Renal cortical epithelial cell (primary cell): ENCODE measurements at regions not wholly inside any gene's neighbourhood (a gene's known extent, or its start where the extent isn't known, plus 50 kb on each side); places are given as distances from the start of the nearest gene placed in this dataset.

Experiments used
- DNase-seq: peaks from one replicate; pipeline ENCODE4 v3.0.0-alpha.2; 2011; ENCODE audit warnings: low read depth

DNA sequence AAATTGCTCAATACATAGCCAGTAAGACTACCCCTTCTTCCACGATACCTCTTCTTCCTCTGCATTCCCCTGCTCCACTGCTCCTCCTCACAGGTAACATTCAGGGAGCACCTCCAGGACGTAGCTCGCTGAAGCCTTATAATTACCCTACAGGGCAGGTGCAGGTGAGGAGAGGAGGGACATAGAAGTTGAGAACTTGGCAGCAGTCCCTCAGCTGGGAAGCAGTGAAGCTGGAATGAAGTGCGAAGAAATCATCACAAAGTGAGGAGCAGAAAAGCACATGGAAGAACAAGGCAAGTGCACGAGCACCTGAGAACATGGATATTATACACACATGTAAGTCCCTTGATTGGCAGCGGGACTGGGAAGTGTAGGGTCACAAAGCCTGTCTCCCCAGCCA lies 118.2 kb downstream of the HSD17B3 start:
- DNase-seq: no peak

DNA sequence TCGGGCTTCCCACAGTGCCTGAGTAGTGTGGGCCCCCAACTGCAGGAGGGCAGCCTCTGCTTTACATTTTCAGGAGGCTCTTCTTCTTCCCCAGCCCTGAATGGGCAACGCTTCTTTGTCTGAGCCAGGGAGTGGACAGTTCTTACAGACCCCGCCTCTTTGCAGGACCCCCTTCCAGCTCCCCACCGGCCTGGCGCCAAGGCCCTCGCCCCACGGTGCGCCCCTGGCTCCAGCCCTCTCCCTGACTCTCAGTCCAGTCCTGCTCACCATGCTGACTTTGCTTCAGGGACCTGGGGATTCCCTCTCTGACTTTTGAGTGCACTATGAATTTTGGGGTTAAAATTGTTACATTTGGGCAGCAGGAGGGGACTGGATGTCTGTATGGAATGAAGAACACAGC lies 123.8 kb downstream of the HSD17B3 start:
- DNase-seq: no peak

GRCh38 chr9:96177719-96178028 lies 124.3 kb downstream of the HSD17B3 start:
- DNase-seq: no peak

DNA sequence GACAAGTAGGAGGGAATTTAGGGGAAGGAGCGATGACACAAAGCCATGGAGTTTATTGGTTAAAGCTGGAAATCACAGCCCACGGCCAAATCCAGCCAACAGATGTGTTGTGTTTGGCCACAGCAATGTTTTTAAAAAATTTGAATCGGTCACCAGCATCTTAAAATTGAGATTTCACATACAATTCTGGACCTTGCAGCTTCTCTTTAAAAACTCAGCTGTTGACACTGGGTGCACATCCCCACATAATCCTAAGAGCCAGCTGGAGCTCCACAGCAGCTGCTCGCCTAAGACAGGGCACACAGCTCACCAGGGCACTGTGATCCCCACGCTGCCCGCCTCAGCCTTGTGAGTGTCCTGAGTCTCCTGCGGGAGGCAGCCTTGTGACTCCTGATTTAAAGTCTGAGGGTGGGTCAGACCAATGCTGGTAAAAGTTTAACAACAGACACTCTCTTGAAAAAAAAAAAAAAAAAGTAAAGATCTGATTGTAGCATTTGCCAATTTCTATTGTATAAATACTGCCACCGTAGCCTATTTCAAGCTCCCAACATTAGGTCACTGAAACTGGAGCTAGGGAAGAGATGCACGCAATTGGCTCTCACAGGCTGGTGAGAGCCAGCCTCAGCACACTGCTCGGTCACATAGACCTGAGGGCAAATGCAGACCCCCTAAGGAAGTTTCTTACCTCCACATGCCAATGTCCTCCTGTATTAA lies 124.8 kb downstream of the HSD17B3 start:
- peak; percentile 38 for DNase-seq

GRCh38 chr9:96175796-96176195 lies 126.2 kb downstream of the HSD17B3 start:
- DNase-seq: no peak

DNA sequence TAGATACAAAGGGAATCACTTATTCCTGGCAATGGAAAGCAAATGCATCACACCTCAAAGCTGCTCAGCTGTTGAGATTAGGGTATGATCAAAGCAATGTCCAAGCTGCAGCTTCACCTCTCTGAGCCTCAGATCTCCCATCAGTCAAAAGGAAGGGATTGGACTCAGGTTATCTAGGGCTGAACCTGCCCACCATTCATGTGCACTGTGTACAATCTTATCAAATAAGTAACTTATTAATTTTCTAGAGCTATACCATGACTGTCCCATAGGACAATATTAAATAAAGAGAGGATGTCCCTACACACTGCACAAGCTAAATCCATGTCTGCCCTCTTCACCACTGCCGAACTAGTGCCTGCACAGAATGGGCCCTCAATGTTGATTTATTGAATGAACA lies 127.0 kb downstream of the HSD17B3 start:
- no peak for DNase-seq

GRCh38 chr9:96174371-96174770 lies 127.6 kb downstream of the HSD17B3 start:
- DNase-seq: no peak

DNA sequence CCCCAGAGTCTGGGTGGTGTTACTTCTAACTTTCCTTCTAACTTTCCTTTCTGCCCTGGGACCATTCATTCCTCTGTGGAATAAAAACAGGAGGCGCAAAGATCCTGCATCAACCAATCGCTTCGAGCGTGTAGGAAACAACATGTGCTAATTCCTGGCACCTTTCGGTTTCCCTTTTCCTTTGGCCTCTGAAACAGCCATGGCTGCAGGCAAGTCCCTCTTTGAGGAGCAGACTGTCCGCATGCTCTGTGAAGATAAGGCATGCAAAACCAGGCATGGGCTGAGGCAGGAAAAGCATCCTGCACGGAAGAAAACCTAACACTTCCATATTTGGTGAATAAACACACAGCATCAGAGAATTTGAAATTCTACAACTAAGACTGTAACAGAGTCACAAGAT lies 128.3 kb downstream of the HSD17B3 start:
- DNase-seq: no peak

GRCh38 chr9:96172797-96173196 lies 129.2 kb downstream of the HSD17B3 start:
- no peak for DNase-seq

GRCh38 chr9:96171728-96172127 lies 130.2 kb downstream of the HSD17B3 start:
- no peak for DNase-seq

GRCh38 chr9:96169901-96170300 lies 132.1 kb downstream of the HSD17B3 start:
- DNase-seq: no peak

DNA sequence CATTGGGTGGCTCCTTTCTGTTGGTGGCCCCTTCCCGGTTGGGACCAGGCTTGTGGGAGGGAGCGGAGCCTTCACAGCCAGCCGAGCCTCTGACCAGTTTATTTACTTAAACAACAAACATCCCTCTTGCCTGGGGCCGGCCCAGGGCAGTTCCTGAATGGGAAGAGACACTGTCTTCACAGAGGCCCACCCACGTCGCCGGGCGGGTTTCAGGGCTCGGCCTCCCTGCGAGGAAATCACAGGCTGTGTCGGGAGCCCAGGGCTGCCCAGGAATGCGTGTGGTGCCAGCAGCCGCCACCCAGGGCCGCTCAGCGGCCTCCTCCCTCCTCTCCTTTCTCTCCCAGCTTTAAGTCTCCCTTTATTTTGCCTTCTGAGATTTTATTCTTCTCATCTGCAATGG lies 132.5 kb downstream of the HSD17B3 start:
- DNase-seq: peak; percentile 13

DNA sequence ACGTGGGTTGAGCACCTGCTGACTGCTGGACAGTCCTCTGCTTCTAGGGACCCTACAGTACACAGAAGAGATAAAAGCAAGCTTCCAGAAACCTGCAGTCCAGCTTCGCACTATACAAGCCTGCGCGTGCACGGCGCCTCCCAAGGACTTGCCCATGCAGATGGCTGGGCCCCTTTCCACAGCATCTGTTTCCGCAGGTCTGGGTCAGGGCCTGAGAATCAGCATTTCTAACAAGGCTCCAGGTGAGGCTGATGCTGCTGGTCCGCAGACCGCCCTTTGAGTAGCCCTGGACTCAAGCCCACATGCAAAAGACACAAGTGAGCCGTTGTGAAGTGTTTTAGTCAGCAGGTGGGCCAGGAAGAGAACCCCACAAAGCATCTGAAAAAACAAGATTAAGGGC lies 133.1 kb downstream of the HSD17B3 start:
- no peak for DNase-seq

- DNase-seq: no peak
Observed at GRCh38 chr9:96167011-96167410, 135.0 kb downstream of the HSD17B3 start.

GRCh38 chr9:96164268-96164683 lies 137.7 kb downstream of the HSD17B3 start:
- no peak for DNase-seq

DNA sequence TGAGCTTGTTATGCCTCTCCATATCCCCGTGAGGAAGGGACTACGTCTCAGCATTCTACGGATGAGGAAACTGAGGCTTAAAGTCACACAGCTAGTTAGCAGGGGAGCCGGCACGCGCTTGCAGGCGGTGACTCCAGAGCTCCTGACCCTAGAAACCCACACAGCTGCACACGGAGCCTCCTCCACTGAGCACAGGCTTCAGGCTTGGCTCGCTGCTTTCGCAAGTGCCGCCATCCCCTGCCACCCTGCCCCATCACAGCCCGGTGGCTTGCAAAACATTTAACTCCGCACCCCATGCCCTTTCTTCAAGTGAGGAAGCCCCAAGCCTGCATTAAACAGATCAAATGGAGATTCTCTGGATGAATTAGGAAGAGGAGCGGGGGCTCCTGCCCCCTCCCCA lies 138.3 kb downstream of the HSD17B3 start:
- no peak for DNase-seq

- no peak for DNase-seq
Observed at GRCh38 chr9:96163161-96163560, 138.8 kb downstream of the HSD17B3 start.

- no peak for DNase-seq
Observed at GRCh38 chr9:96161819-96162218, 140.2 kb downstream of the HSD17B3 start.

GRCh38 chr9:96160866-96161265 lies 141.1 kb downstream of the HSD17B3 start:
- DNase-seq: no peak

DNA sequence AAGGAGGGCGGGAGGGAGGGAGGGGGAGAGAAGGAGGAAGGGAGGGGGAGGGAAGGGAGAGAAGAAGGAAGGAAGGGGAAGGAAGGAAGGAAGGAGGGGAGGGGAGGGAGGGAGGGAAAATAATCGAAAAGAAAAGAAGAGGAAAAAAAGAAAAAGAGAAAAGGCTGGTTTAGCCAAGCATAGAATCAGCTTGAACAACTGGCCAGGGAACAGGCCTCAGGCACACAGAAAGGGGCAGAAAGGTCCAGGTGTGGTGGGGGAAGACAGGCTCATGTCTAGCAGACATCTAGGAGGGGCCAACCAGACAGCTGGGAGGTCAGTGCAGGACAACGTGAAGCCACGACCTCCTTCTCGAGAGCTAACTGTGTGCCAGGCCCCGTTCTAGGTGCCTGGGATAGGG lies 141.8 kb downstream of the HSD17B3 start:
- no peak for DNase-seq

- no peak for DNase-seq
Observed at GRCh38 chr9:96159596-96159995, 142.4 kb downstream of the HSD17B3 start.

DNA sequence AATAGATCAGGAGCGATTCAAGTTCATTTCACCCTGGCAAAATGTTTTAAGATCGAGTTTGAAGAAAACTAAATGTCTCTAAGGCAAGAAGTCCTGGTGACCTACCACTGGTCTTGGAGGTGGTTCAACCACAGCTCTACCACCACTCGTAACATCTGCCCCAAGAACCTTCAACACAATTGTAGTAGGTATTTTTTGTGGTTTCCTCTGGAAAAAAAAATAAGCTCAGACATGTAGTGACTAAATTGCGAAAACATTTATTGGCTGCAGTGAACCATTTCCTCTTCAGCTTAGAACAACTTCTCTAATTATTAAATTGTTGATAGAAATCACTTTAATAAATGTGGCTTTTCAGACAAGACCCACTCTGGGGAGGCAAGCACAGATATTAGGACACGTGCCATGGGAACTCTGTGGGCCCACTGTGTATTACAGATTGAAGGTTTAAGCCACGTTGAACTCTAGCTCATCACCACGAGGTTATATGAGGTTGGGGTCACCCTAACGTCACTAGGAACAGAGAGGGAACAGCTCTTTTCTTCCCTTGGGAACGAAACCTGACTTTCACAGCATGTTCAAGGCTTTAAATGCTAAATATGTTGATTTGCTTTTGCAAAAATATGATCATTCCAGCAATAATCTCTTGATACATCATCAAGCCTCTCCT lies 142.9 kb downstream of the HSD17B3 start:
- peak; percentile 72 for DNase-seq

GRCh38 chr9:96158147-96158546 lies 143.8 kb downstream of the HSD17B3 start:
- DNase-seq: no peak

- DNase-seq: no peak
Observed at GRCh38 chr9:96157675-96158074, 144.3 kb downstream of the HSD17B3 start.
